GM23338 (cell line): ENCODE measurements at regions not wholly inside any gene's neighbourhood (a gene's known extent, or its start where the extent isn't known, plus 50 kb on each side); places are given as distances from the start of the nearest gene placed in this dataset.

ENCODE experiments used
- ATAC-seq: fragments of 200-7000 bp; cut with Tn5 transposase; 3 replicates; pipeline ENCODE4 v1.9.1; 2020
- DNase-seq: peaks from one replicate; pipeline ENCODE4 v3.0.0-alpha.2; 2015; ENCODE audit warnings: low spot score
- H2AFZ ChIP-seq: fragments of 200-600 bp; sonication (generic); 2 replicates; pipeline ENCODE4 v1.8.0; 2016; ENCODE audit warnings: antibody characterized with exemption, mild to moderate bottlenecking, moderate library complexity
- H3F3A ChIP-seq: fragments of 200-600 bp; sonication (generic); replicated peaks from 2 replicates; pipeline ENCODE4 v1.8.0; 2017; ENCODE audit warnings: antibody characterized with exemption, mixed run types, low read depth
- H3K27ac ChIP-seq: fragments of 200-600 bp; sonication (generic); 2 replicates; pipeline ENCODE4 v1.6.1; 2016; ENCODE audit warnings: low read depth
- H3K27me3 ChIP-seq: fragments of 200-600 bp; sonication (generic); 2 replicates; pipeline ENCODE4 v1.8.0; 2016; ENCODE audit warnings: mild to moderate bottlenecking, mixed run types, moderate library complexity; ENCODE audit not compliant: insufficient read depth
- H3K36me3 ChIP-seq: fragments of 200-600 bp; sonication (generic); 2 replicates; pipeline ENCODE4 v1.8.0; 2016; ENCODE audit warnings: mild to moderate bottlenecking; ENCODE audit not compliant: insufficient read depth
- H3K4me1 ChIP-seq: fragments of 200-600 bp; sonication (generic); 2 replicates; pipeline ENCODE4 v1.8.0; 2016; ENCODE audit warnings: mild to moderate bottlenecking, moderate library complexity; ENCODE audit not compliant: insufficient read depth
- H3K4me2 ChIP-seq: fragments of 200-600 bp; sonication (generic); 2 replicates; pipeline ENCODE4 v1.7.1; 2017; ENCODE audit warnings: mixed run types
- H3K4me3 ChIP-seq: fragments of 200-600 bp; sonication (generic); 2 replicates; pipeline ENCODE4 v1.6.1; 2016; ENCODE audit warnings: mixed run types
- H3K79me2 ChIP-seq: fragments of 200-600 bp; sonication (generic); replicated peaks from 2 replicates; pipeline ENCODE4 v1.8.0; 2017; ENCODE audit warnings: mild to moderate bottlenecking; ENCODE audit not compliant: insufficient read depth
- H3K9me2 ChIP-seq: fragments of 200-600 bp; sonication (generic); 2 replicates; pipeline ENCODE4 v1.8.0; 2017; ENCODE audit not compliant: insufficient read depth
- H4K20me1 ChIP-seq: fragments of 200-600 bp; sonication (generic); replicated peaks from 2 replicates; pipeline ENCODE4 v1.8.0; 2017; ENCODE audit warnings: mild to moderate bottlenecking; ENCODE audit not compliant: insufficient read depth
- H3K27ac Mint-ChIP-seq: 2 replicates; pipeline ENCODE4 v1.8.0; 2020; ENCODE audit warnings: inconsistent platforms, mild to moderate bottlenecking, moderate library complexity, mixed read lengths
- H3K27me3 Mint-ChIP-seq: 3 replicates; pipeline ENCODE4 v1.8.0; 2022; ENCODE audit warnings: low read depth, mild to moderate bottlenecking, moderate library complexity, mixed read lengths, inconsistent platforms; ENCODE audit not compliant: insufficient read depth, poor library complexity
- H3K36me3 Mint-ChIP-seq: 3 replicates; pipeline ENCODE4 v1.8.0; 2021; ENCODE audit warnings: low read depth, mild to moderate bottlenecking, inconsistent platforms, moderate library complexity, mixed read lengths
- H3K4me1 Mint-ChIP-seq: 3 replicates; pipeline ENCODE4 v1.8.0; 2020; ENCODE audit warnings: mild to moderate bottlenecking, inconsistent platforms, mixed read lengths
- H3K4me3 Mint-ChIP-seq: 3 replicates; pipeline ENCODE4 v1.8.0; 2021; ENCODE audit warnings: moderate library complexity, mild to moderate bottlenecking, inconsistent platforms, mixed read lengths
- H3K9me3 Mint-ChIP-seq: 3 replicates; pipeline ENCODE4 v1.8.0; 2020; ENCODE audit warnings: moderate library complexity, mild to moderate bottlenecking, inconsistent platforms, mixed read lengths
- CREB1 ChIP-seq: fragments of 250-450 bp; sonication (Bioruptor Pico); IDR thresholded peaks from 2 replicates; pipeline ENCODE4 v1.5.0; 2020; ENCODE audit warnings: low read depth, mild to moderate bottlenecking, moderate library complexity
- EZH2 ChIP-seq: fragments of 200-600 bp; sonication (generic); IDR thresholded peaks from one replicate; pipeline ENCODE4 v1.8.0; 2017; ENCODE audit warnings: antibody characterized with exemption, mild to moderate bottlenecking, low read depth; ENCODE audit not compliant: unreplicated experiment
- POLR2AphosphoS5 ChIP-seq: IDR thresholded peaks from 2 replicates; pipeline ENCODE4 v1.6.1; 2016; ENCODE audit warnings: antibody characterized with exemption, low read depth
- ZNF114 ChIP-seq: fragments of 250-450 bp; sonication (Bioruptor Pico); IDR thresholded peaks from 2 replicates; pipeline ENCODE4 v1.5.0; 2020; ENCODE audit warnings: mild to moderate bottlenecking, moderate library complexity
- ZNF331 ChIP-seq: fragments of 250-450 bp; sonication (Bioruptor Pico); IDR thresholded peaks from 2 replicates; pipeline ENCODE4 v1.5.0; 2020; ENCODE audit warnings: low read depth, mild to moderate bottlenecking, moderate library complexity
- TF ChIP-seq, protein P1 (sequence below): fragments of 250-450 bp; sonication (Bioruptor Pico); IDR thresholded peaks from 2 replicates; pipeline ENCODE4 v1.5.0; 2020; ENCODE audit warnings: mild to moderate bottlenecking, moderate library complexity
- TF ChIP-seq, protein P2 (sequence below): IDR thresholded peaks from one replicate; pipeline ENCODE4 v1.6.1; 2018; ENCODE audit warnings: antibody characterized with exemption; ENCODE audit not compliant: unreplicated experiment
- TF ChIP-seq, protein P3 (sequence below), 2 experiments: fragments of 200-600 bp in 1 of 2; sonication (generic) in 1 of 2; conservative IDR thresholded peaks; 2 replicates each; pipeline versions ENCODE4 v1.5.1 to v1.6.1; 2016 to 2017; ENCODE audit warnings: antibody characterized with exemption in 2 of 2, low read depth in 2 of 2, mild to moderate bottlenecking in 2 of 2, moderate library complexity in 1 of 2
- TF ChIP-seq, protein P4 (sequence below): IDR thresholded peaks from 2 replicates; pipeline ENCODE4 v1.6.1; 2016; ENCODE audit warnings: antibody characterized with exemption

DNA sequence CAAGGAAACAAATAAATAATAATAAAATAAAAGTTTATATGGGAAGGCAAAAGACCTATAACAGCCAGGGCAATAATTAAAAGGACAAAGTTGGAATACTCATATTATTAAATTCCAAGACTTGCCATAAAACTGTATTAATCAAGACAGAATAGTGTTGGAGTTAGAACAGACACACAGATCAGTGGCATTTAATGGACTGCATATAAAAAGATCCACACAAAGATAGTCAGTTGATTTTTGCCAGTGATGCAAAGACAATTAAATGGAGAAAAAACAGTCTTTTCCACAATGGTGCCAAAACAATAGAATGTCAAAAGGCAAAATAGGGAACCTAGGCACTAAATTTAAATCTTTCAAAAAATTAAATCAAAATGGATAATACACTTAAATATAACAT, 587.1 kb upstream of the GRIA3 start (continued):
- TF ChIP-seq, protein P1, sequence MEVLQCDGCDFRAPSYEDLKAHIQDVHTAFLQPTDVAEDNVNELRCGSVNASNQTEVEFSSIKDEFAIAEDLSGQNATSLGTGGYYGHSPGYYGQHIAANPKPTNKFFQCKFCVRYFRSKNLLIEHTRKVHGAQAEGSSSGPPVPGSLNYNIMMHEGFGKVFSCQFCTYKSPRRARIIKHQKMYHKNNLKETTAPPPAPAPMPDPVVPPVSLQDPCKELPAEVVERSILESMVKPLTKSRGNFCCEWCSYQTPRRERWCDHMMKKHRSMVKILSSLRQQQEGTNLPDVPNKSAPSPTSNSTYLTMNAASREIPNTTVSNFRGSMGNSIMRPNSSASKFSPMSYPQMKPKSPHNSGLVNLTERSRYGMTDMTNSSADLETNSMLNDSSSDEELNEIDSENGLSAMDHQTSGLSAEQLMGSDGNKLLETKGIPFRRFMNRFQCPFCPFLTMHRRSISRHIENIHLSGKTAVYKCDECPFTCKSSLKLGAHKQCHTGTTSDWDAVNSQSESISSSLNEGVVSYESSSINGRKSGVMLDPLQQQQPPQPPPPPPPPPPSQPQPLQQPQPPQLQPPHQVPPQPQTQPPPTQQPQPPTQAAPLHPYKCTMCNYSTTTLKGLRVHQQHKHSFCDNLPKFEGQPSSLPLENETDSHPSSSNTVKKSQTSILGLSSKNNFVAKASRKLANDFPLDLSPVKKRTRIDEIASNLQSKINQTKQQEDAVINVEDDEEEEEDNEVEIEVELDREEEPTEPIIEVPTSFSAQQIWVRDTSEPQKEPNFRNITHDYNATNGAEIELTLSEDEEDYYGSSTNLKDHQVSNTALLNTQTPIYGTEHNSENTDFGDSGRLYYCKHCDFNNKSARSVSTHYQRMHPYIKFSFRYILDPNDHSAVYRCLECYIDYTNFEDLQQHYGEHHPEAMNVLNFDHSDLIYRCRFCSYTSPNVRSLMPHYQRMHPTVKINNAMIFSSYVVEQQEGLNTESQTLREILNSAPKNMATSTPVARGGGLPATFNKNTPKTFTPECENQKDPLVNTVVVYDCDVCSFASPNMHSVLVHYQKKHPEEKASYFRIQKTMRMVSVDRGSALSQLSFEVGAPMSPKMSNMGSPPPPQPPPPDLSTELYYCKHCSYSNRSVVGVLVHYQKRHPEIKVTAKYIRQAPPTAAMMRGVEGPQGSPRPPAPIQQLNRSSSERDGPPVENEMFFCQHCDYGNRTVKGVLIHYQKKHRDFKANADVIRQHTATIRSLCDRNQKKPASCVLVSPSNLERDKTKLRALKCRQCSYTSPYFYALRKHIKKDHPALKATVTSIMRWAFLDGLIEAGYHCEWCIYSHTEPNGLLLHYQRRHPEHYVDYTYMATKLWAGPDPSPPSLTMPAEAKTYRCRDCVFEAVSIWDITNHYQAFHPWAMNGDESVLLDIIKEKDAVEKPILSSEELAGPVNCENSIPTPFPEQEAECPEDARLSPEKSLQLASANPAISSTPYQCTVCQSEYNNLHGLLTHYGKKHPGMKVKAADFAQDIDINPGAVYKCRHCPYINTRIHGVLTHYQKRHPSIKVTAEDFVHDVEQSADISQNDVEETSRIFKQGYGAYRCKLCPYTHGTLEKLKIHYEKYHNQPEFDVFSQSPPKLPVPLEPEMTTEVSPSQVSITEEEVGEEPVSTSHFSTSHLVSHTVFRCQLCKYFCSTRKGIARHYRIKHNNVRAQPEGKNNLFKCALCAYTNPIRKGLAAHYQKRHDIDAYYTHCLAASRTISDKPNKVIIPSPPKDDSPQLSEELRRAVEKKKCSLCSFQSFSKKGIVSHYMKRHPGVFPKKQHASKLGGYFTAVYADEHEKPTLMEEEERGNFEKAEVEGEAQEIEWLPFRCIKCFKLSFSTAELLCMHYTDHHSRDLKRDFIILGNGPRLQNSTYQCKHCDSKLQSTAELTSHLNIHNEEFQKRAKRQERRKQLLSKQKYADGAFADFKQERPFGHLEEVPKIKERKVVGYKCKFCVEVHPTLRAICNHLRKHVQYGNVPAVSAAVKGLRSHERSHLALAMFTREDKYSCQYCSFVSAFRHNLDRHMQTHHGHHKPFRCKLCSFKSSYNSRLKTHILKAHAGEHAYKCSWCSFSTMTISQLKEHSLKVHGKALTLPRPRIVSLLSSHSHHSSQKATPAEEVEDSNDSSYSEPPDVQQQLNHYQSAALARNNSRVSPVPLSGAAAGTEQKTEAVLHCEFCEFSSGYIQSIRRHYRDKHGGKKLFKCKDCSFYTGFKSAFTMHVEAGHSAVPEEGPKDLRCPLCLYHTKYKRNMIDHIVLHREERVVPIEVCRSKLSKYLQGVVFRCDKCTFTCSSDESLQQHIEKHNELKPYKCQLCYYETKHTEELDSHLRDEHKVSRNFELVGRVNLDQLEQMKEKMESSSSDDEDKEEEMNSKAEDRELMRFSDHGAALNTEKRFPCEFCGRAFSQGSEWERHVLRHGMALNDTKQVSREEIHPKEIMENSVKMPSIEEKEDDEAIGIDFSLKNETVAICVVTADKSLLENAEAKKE (CRISPR knock-in tag), result no peak
- TF ChIP-seq, protein P2, sequence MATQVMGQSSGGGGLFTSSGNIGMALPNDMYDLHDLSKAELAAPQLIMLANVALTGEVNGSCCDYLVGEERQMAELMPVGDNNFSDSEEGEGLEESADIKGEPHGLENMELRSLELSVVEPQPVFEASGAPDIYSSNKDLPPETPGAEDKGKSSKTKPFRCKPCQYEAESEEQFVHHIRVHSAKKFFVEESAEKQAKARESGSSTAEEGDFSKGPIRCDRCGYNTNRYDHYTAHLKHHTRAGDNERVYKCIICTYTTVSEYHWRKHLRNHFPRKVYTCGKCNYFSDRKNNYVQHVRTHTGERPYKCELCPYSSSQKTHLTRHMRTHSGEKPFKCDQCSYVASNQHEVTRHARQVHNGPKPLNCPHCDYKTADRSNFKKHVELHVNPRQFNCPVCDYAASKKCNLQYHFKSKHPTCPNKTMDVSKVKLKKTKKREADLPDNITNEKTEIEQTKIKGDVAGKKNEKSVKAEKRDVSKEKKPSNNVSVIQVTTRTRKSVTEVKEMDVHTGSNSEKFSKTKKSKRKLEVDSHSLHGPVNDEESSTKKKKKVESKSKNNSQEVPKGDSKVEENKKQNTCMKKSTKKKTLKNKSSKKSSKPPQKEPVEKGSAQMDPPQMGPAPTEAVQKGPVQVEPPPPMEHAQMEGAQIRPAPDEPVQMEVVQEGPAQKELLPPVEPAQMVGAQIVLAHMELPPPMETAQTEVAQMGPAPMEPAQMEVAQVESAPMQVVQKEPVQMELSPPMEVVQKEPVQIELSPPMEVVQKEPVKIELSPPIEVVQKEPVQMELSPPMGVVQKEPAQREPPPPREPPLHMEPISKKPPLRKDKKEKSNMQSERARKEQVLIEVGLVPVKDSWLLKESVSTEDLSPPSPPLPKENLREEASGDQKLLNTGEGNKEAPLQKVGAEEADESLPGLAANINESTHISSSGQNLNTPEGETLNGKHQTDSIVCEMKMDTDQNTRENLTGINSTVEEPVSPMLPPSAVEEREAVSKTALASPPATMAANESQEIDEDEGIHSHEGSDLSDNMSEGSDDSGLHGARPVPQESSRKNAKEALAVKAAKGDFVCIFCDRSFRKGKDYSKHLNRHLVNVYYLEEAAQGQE, result no peak
- no peak for TF ChIP-seq POLR2AphosphoS5

DNA sequence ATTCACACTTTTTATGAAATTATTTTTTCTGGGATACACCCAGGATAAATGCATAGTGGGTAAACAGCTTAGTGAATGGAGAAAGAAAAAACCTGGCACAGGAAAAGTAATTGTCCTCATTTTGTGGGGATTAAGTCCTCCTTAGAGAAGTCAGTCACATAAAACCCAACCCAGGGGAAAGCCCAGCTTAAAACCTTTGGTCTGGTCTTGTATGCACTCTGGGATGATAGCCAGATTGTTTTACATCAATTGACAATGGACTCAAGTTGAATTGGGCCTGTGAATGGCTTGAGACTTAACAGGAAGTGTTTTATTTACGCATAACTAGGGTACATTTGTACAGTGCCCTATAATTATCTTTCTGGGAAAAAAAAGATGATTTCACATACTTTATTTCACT, 561.3 kb upstream of the GRIA3 start:
- no peaks in the 10 kb centered on the region for H3K27me3 ChIP-seq
- no peak for DNase-seq
- peaks cover 4% of the 10 kb centered on the region; the same call in 2 of the 3 replicates for H3K4me1 Mint-ChIP-seq
- no peaks in the 10 kb centered on the region for H3K27me3 Mint-ChIP-seq
- H3K27ac ChIP-seq, result no peak overlapping the region
- H3K79me2 ChIP-seq, result no peaks in the 10 kb centered on the region
- H3K36me3 ChIP-seq, result no peaks in the 10 kb centered on the region
- H3K4me2 ChIP-seq, result no peak overlapping the region
- no peaks in the 10 kb centered on the region for H4K20me1 ChIP-seq
- no peak overlapping the region for H3K4me3 Mint-ChIP-seq
- no peak overlapping the region for H3K4me3 ChIP-seq
- no peaks in the 10 kb centered on the region for H3K36me3 Mint-ChIP-seq
- no peaks in the 10 kb centered on the region for H3K9me3 Mint-ChIP-seq
- H3K4me1 ChIP-seq, result no peaks in the 10 kb centered on the region
- no peaks in the 10 kb centered on the region for H3K9me2 ChIP-seq
- no peaks in the 10 kb centered on the region for H3F3A ChIP-seq
- ATAC-seq, result no peak
- no peak overlapping the region for H2AFZ ChIP-seq
- H3K27ac Mint-ChIP-seq, result no peak overlapping the region
- TF ChIP-seq EZH2 (no peak), CREB1 (no peak), ZNF331 (CRISPR knock-in tag) (no peak), ZNF114 (CRISPR knock-in tag) (no peak)
- TF ChIP-seq, protein P3, sequence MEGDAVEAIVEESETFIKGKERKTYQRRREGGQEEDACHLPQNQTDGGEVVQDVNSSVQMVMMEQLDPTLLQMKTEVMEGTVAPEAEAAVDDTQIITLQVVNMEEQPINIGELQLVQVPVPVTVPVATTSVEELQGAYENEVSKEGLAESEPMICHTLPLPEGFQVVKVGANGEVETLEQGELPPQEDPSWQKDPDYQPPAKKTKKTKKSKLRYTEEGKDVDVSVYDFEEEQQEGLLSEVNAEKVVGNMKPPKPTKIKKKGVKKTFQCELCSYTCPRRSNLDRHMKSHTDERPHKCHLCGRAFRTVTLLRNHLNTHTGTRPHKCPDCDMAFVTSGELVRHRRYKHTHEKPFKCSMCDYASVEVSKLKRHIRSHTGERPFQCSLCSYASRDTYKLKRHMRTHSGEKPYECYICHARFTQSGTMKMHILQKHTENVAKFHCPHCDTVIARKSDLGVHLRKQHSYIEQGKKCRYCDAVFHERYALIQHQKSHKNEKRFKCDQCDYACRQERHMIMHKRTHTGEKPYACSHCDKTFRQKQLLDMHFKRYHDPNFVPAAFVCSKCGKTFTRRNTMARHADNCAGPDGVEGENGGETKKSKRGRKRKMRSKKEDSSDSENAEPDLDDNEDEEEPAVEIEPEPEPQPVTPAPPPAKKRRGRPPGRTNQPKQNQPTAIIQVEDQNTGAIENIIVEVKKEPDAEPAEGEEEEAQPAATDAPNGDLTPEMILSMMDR (conservative IDR thresholded peaks at IDR 0.05; ENCODE audit: low read depth in 2 of 2), result no peak
- TF ChIP-seq, protein P4, sequence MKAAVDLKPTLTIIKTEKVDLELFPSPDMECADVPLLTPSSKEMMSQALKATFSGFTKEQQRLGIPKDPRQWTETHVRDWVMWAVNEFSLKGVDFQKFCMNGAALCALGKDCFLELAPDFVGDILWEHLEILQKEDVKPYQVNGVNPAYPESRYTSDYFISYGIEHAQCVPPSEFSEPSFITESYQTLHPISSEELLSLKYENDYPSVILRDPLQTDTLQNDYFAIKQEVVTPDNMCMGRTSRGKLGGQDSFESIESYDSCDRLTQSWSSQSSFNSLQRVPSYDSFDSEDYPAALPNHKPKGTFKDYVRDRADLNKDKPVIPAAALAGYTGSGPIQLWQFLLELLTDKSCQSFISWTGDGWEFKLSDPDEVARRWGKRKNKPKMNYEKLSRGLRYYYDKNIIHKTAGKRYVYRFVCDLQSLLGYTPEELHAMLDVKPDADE, result no peak
